Astrocyte (in vitro differentiated cells and primary cell): ENCODE measurements at regions not wholly inside any gene's neighbourhood (a gene's known extent, or its start where the extent isn't known, plus 50 kb on each side); places are given as distances from the start of the nearest gene placed in this dataset.

Experiments
- DNase-seq: peaks from one replicate; pipeline ENCODE4 v3.0.0-alpha.2; 2010; ENCODE audit warnings: low read depth
- FAIRE-seq: peaks from 2 replicates; lab custom pipeline; 2011; peaks lifted over from hg19 to GRCh38; lab: Jason Lieb, UNC
- H2AFZ ChIP-seq: 2 replicates; pipeline ENCODE4 v1.6.0; 2012; ENCODE audit warnings: low read depth, low read length, inconsistent platforms
- H3K27ac ChIP-seq: 2 replicates; pipeline ENCODE4 v1.5.1; 2011; ENCODE audit warnings: low read depth, low read length, inconsistent platforms
- H3K27me3 ChIP-seq: 2 replicates; pipeline ENCODE4 v1.6.0; 2011; ENCODE audit warnings: low read length, inconsistent platforms; ENCODE audit not compliant: insufficient read depth
- H3K36me3 ChIP-seq: 2 replicates; pipeline ENCODE4 v1.5.1; 2011; ENCODE audit warnings: low read length, inconsistent platforms; ENCODE audit not compliant: insufficient read depth
- H3K4me1 ChIP-seq: 2 replicates; pipeline ENCODE4 v1.5.1; 2011; ENCODE audit warnings: low read length, inconsistent platforms; ENCODE audit not compliant: insufficient read depth
- H3K4me2 ChIP-seq: 2 replicates; pipeline ENCODE4 v1.6.0; 2012; ENCODE audit warnings: low read length, inconsistent platforms
- H3K4me3 ChIP-seq: 2 replicates; pipeline ENCODE4 v1.5.1; 2011; ENCODE audit warnings: low read depth, mild to moderate bottlenecking, low read length, inconsistent platforms; ENCODE audit not compliant: insufficient read depth
- H3K79me2 ChIP-seq: 2 replicates; pipeline ENCODE4 v1.6.0; 2012; ENCODE audit warnings: mild to moderate bottlenecking, low read length, inconsistent platforms; ENCODE audit not compliant: insufficient read depth
- H3K9ac ChIP-seq: 2 replicates; pipeline ENCODE4 v1.6.0; 2012; ENCODE audit warnings: mild to moderate bottlenecking, low read length, inconsistent platforms
- H3K9me3 ChIP-seq: 2 replicates; pipeline ENCODE4 v1.5.1; 2012; ENCODE audit warnings: low read depth, mild to moderate bottlenecking, low read length, inconsistent platforms; ENCODE audit not compliant: insufficient read depth
- H4K20me1 ChIP-seq: 2 replicates; pipeline ENCODE4 v1.6.0; 2012; ENCODE audit warnings: low read length, inconsistent platforms; ENCODE audit not compliant: insufficient read depth
- H3K27ac Mint-ChIP-seq: one replicate; pipeline ENCODE4 v1.8.0; 2021; ENCODE audit warnings: mild to moderate bottlenecking, mixed read lengths; ENCODE audit not compliant: unreplicated experiment
- H3K27me3 Mint-ChIP-seq: one replicate; pipeline ENCODE4 v1.8.0; 2021; ENCODE audit warnings: low read depth, mixed read lengths; ENCODE audit not compliant: unreplicated experiment
- H3K36me3 Mint-ChIP-seq: one replicate; pipeline ENCODE4 v1.8.0; 2021; ENCODE audit warnings: low read depth, mixed read lengths; ENCODE audit not compliant: unreplicated experiment
- H3K4me1 Mint-ChIP-seq: one replicate; pipeline ENCODE4 v1.8.0; 2021; ENCODE audit warnings: low read depth, mixed read lengths; ENCODE audit not compliant: unreplicated experiment
- H3K4me3 Mint-ChIP-seq: one replicate; pipeline ENCODE4 v1.8.0; 2021; ENCODE audit warnings: mild to moderate bottlenecking, moderate library complexity, mixed read lengths; ENCODE audit not compliant: unreplicated experiment
- H3K9me3 Mint-ChIP-seq: one replicate; pipeline ENCODE4 v1.8.0; 2021; ENCODE audit warnings: mild to moderate bottlenecking, mixed read lengths; ENCODE audit not compliant: unreplicated experiment
- EZH2 ChIP-seq: IDR thresholded peaks from 2 replicates; pipeline ENCODE4 v1.6.1; 2012; ENCODE audit warnings: mild to moderate bottlenecking, low read length, inconsistent platforms; ENCODE audit not compliant: insufficient read depth
- TF ChIP-seq, protein P1 (sequence below): IDR thresholded peaks from 2 replicates; pipeline ENCODE4 v1.5.1; 2011; ENCODE audit warnings: low read depth, mild to moderate bottlenecking, inconsistent platforms, low read length, moderate library complexity; ENCODE audit not compliant: insufficient read depth

GRCh38 chr12:64998371-64999147 lies 122.5 kb downstream of the WIF1 start:
- Histone ChIP-seq H3K4me2 (no peak overlapping the region), H3K36me3 (no peaks in the 10 kb centered on the region), H3K9me3 (no peaks in the 10 kb centered on the region), H3K27me3 (peaks cover 12% of the 10 kb centered on the region), H3K4me1 (no peaks in the 10 kb centered on the region), H4K20me1 (no peaks in the 10 kb centered on the region), H3K4me3 (no peak overlapping the region), H3K9ac (no peak overlapping the region), H3K79me2 (no peaks in the 10 kb centered on the region), H3K27ac (no peak overlapping the region), H2AFZ (no peak overlapping the region)
- no peak for DNase-seq
- Mint-ChIP-seq H3K9me3 (peaks cover 5% of the 10 kb centered on the region), H3K4me1 (peaks cover 7% of the 10 kb centered on the region), H3K27ac (no peak overlapping the region), H3K4me3 (no peak overlapping the region), H3K36me3 (no peaks in the 10 kb centered on the region), H3K27me3 (peaks cover 3% of the 10 kb centered on the region)
- no peak for TF ChIP-seq EZH2
- TF ChIP-seq, protein P1, sequence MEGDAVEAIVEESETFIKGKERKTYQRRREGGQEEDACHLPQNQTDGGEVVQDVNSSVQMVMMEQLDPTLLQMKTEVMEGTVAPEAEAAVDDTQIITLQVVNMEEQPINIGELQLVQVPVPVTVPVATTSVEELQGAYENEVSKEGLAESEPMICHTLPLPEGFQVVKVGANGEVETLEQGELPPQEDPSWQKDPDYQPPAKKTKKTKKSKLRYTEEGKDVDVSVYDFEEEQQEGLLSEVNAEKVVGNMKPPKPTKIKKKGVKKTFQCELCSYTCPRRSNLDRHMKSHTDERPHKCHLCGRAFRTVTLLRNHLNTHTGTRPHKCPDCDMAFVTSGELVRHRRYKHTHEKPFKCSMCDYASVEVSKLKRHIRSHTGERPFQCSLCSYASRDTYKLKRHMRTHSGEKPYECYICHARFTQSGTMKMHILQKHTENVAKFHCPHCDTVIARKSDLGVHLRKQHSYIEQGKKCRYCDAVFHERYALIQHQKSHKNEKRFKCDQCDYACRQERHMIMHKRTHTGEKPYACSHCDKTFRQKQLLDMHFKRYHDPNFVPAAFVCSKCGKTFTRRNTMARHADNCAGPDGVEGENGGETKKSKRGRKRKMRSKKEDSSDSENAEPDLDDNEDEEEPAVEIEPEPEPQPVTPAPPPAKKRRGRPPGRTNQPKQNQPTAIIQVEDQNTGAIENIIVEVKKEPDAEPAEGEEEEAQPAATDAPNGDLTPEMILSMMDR: no peak
- FAIRE-seq: no peak

- DNase-seq: no peak
- Mint-ChIP-seq H3K4me1 (peaks cover 9% of the 10 kb centered on the region), H3K9me3 (peaks cover 5% of the 10 kb centered on the region), H3K36me3 (no peaks in the 10 kb centered on the region), H3K27me3 (peaks cover 3% of the 10 kb centered on the region), H3K27ac (no peak overlapping the region), H3K4me3 (no peak overlapping the region)
- no peaks in the 10 kb centered on the region for H3K9me3 ChIP-seq
- TF ChIP-seq, protein P1: no peak
- no peak for TF ChIP-seq EZH2
- FAIRE-seq: no peak
- no peaks in the 10 kb centered on the region for H4K20me1 ChIP-seq
- H3K79me2 ChIP-seq: no peaks in the 10 kb centered on the region
- no peaks in the 10 kb centered on the region for H3K4me1 ChIP-seq
- no peaks in the 10 kb centered on the region for H3K36me3 ChIP-seq
- no peak overlapping the region for H2AFZ ChIP-seq
- H3K9ac ChIP-seq: no peak overlapping the region
- H3K4me2 ChIP-seq: no peak overlapping the region
- peaks cover 12% of the 10 kb centered on the region for H3K27me3 ChIP-seq
- no peak overlapping the region for H3K27ac ChIP-seq
- no peak overlapping the region for H3K4me3 ChIP-seq
These were observed 122.0 kb downstream of the WIF1 start for GRCh38 chr12:64999148-64999425.
